GM23248 (cell line): ENCODE measurements at regions not wholly inside any gene's neighbourhood (a gene's known extent, or its start where the extent isn't known, plus 50 kb on each side); places are given as distances from the start of the nearest gene placed in this dataset.

Experiments used
- EZH2 ChIP-seq: fragments of 200-600 bp; sonication (generic); IDR thresholded peaks from 2 replicates; pipeline ENCODE4 v1.6.1; 2018; ENCODE audit warnings: antibody characterized with exemption, mild to moderate bottlenecking; ENCODE audit not compliant: insufficient read depth, poor library complexity, severe bottlenecking
- EZH2phosphoT487 ChIP-seq: fragments of 200-600 bp; sonication (generic); IDR thresholded peaks from 2 replicates; pipeline ENCODE4 v1.6.1; 2018; ENCODE audit warnings: antibody characterized with exemption, moderate library complexity, mild to moderate bottlenecking, low read depth; ENCODE audit not compliant: insufficient read depth

GRCh38 chr10:52992567-52992966, 220.0 kb upstream of the MBL2 start:
- TF ChIP-seq EZH2 (no peak), EZH2phosphoT487 (no peak)
